ENCODE measurements at regions not wholly inside any gene's neighbourhood (a gene's known extent, or its start where the extent isn't known, plus 50 kb on each side); places are given as distances from the start of the nearest gene placed in this dataset.

- no peak overlapping the region for H3K4me3 ChIP-seq (ENCODE audit: low read length in 2 of 2)
- no peak overlapping the region for H3K9ac ChIP-seq (ENCODE audit: low read depth in 1 of 2, low read length in 2 of 2)
- no peak overlapping the region for H3K27ac ChIP-seq (ENCODE audit: low read depth in 2 of 2, low read length in 2 of 2)
- H3K4me1 ChIP-seq (ENCODE audit: control insufficient read depth in 2 of 2, insufficient read depth in 2 of 2, low read length in 2 of 2) = no peaks in the 10 kb centered on the region
- H3K9me3 ChIP-seq (ENCODE audit: control insufficient read depth in 2 of 2, low read length in 2 of 2) = no peaks in the 10 kb centered on the region
- H3K36me3 ChIP-seq (ENCODE audit: control insufficient read depth in 2 of 2, insufficient read depth in 2 of 2, low read length in 2 of 2) = no peaks in the 10 kb centered on the region
- H3K27me3 ChIP-seq (ENCODE audit: control insufficient read depth in 2 of 2, insufficient read depth in 2 of 2, low read length in 2 of 2) = no peaks in the 10 kb centered on the region
Observed at GRCh38 chr1:81715391-81715790, 85.3 kb upstream of the ADGRL2 start.

GRCh38 chr1:81714636-81715035, 86.1 kb upstream of the ADGRL2 start:
- no peak overlapping the region for H3K4me3 ChIP-seq (ENCODE audit: low read length in 2 of 2)
- no peak overlapping the region for H3K27ac ChIP-seq (ENCODE audit: low read depth in 2 of 2, low read length in 2 of 2)
- no peak overlapping the region for H3K9ac ChIP-seq (ENCODE audit: low read depth in 1 of 2, low read length in 2 of 2)
- H3K27me3 ChIP-seq (ENCODE audit: control insufficient read depth in 2 of 2, insufficient read depth in 2 of 2, low read length in 2 of 2) = no peaks in the 10 kb centered on the region
- H3K9me3 ChIP-seq (ENCODE audit: control insufficient read depth in 2 of 2, low read length in 2 of 2) = no peaks in the 10 kb centered on the region
- H3K36me3 ChIP-seq (ENCODE audit: control insufficient read depth in 2 of 2, insufficient read depth in 2 of 2, low read length in 2 of 2) = no peaks in the 10 kb centered on the region
- H3K4me1 ChIP-seq (ENCODE audit: control insufficient read depth in 2 of 2, insufficient read depth in 2 of 2, low read length in 2 of 2) = no peaks in the 10 kb centered on the region

GRCh38 chr1:81712425-81712824, 88.3 kb upstream of the ADGRL2 start:
- no peak overlapping the region for H3K4me3 ChIP-seq (ENCODE audit: low read length in 2 of 2)
- H3K27ac ChIP-seq (ENCODE audit: low read depth in 2 of 2, low read length in 2 of 2) = no peak overlapping the region
- H3K36me3 ChIP-seq (ENCODE audit: control insufficient read depth in 2 of 2, insufficient read depth in 2 of 2, low read length in 2 of 2) = no peaks in the 10 kb centered on the region
- H3K9ac ChIP-seq (ENCODE audit: low read depth in 1 of 2, low read length in 2 of 2) = no peak overlapping the region
- H3K9me3 ChIP-seq (ENCODE audit: control insufficient read depth in 2 of 2, low read length in 2 of 2) = no peaks in the 10 kb centered on the region
- H3K27me3 ChIP-seq (ENCODE audit: control insufficient read depth in 2 of 2, insufficient read depth in 2 of 2, low read length in 2 of 2) = no peaks in the 10 kb centered on the region
- no peaks in the 10 kb centered on the region for H3K4me1 ChIP-seq (ENCODE audit: control insufficient read depth in 2 of 2, insufficient read depth in 2 of 2, low read length in 2 of 2)

- Histone ChIP-seq H3K27ac (ENCODE audit: low read depth in 2 of 2, low read length in 2 of 2) (no peak overlapping the region), H3K9me3 (ENCODE audit: control insufficient read depth in 2 of 2, low read length in 2 of 2) (no peaks in the 10 kb centered on the region), H3K4me1 (ENCODE audit: control insufficient read depth in 2 of 2, insufficient read depth in 2 of 2, low read length in 2 of 2) (no peaks in the 10 kb centered on the region), H3K27me3 (ENCODE audit: control insufficient read depth in 2 of 2, insufficient read depth in 2 of 2, low read length in 2 of 2) (no peaks in the 10 kb centered on the region), H3K36me3 (ENCODE audit: control insufficient read depth in 2 of 2, insufficient read depth in 2 of 2, low read length in 2 of 2) (no peaks in the 10 kb centered on the region), H3K4me3 (ENCODE audit: low read length in 2 of 2) (no peak overlapping the region), H3K9ac (ENCODE audit: low read depth in 1 of 2, low read length in 2 of 2) (no peak overlapping the region)
Observed at GRCh38 chr1:81710857-81711256, 89.9 kb upstream of the ADGRL2 start.

- H3K9me3 ChIP-seq (ENCODE audit: control insufficient read depth in 2 of 2, low read length in 2 of 2) = no peaks in the 10 kb centered on the region
- no peaks in the 10 kb centered on the region for H3K27me3 ChIP-seq (ENCODE audit: control insufficient read depth in 2 of 2, insufficient read depth in 2 of 2, low read length in 2 of 2)
- H3K27ac ChIP-seq (ENCODE audit: low read depth in 2 of 2, low read length in 2 of 2) = no peak overlapping the region
- no peak overlapping the region for H3K4me3 ChIP-seq (ENCODE audit: low read length in 2 of 2)
- no peaks in the 10 kb centered on the region for H3K4me1 ChIP-seq (ENCODE audit: control insufficient read depth in 2 of 2, insufficient read depth in 2 of 2, low read length in 2 of 2)
- H3K36me3 ChIP-seq (ENCODE audit: control insufficient read depth in 2 of 2, insufficient read depth in 2 of 2, low read length in 2 of 2) = no peaks in the 10 kb centered on the region
- H3K9ac ChIP-seq (ENCODE audit: low read depth in 1 of 2, low read length in 2 of 2) = no peak overlapping the region
Observed at GRCh38 chr1:81708250-81708649, 92.5 kb upstream of the ADGRL2 start.

GRCh38 chr1:81706650-81707435, 93.9 kb upstream of the ADGRL2 start:
- Histone ChIP-seq H3K36me3 (ENCODE audit: control insufficient read depth in 2 of 2, insufficient read depth in 2 of 2, low read length in 2 of 2) (no peaks in the 10 kb centered on the region), H3K9ac (ENCODE audit: low read depth in 1 of 2, low read length in 2 of 2) (no peak overlapping the region), H3K4me1 (ENCODE audit: control insufficient read depth in 2 of 2, insufficient read depth in 2 of 2, low read length in 2 of 2) (no peaks in the 10 kb centered on the region), H3K27ac (ENCODE audit: low read depth in 2 of 2, low read length in 2 of 2) (no peak overlapping the region), H3K9me3 (ENCODE audit: control insufficient read depth in 2 of 2, low read length in 2 of 2) (no peaks in the 10 kb centered on the region), H3K4me3 (ENCODE audit: low read length in 2 of 2) (no peak overlapping the region), H3K27me3 (ENCODE audit: control insufficient read depth in 2 of 2, insufficient read depth in 2 of 2, low read length in 2 of 2) (no peaks in the 10 kb centered on the region)

- H3K4me3 ChIP-seq (ENCODE audit: low read length in 2 of 2) = no peak overlapping the region
- peaks cover 0 to 3% of the 10 kb centered on the region in 2 donors for H3K4me1 ChIP-seq (ENCODE audit: control insufficient read depth in 2 of 2, insufficient read depth in 2 of 2, low read length in 2 of 2)
- H3K9me3 ChIP-seq (ENCODE audit: control insufficient read depth in 2 of 2, low read length in 2 of 2) = no peaks in the 10 kb centered on the region
- no peak overlapping the region for H3K27ac ChIP-seq (ENCODE audit: low read depth in 2 of 2, low read length in 2 of 2)
- H3K27me3 ChIP-seq (ENCODE audit: control insufficient read depth in 2 of 2, insufficient read depth in 2 of 2, low read length in 2 of 2) = no peaks in the 10 kb centered on the region
- H3K36me3 ChIP-seq (ENCODE audit: control insufficient read depth in 2 of 2, insufficient read depth in 2 of 2, low read length in 2 of 2) = no peaks in the 10 kb centered on the region
- H3K9ac ChIP-seq (ENCODE audit: low read depth in 1 of 2, low read length in 2 of 2) = no peak overlapping the region
Observed at GRCh38 chr1:81703756-81704463, 96.8 kb upstream of the ADGRL2 start.

- Histone ChIP-seq H3K27ac (ENCODE audit: low read depth in 2 of 2, low read length in 2 of 2) (no peak overlapping the region), H3K4me1 (ENCODE audit: control insufficient read depth in 2 of 2, insufficient read depth in 2 of 2, low read length in 2 of 2) (peaks cover 0 to 3% of the 10 kb centered on the region in 2 donors), H3K9ac (ENCODE audit: low read depth in 1 of 2, low read length in 2 of 2) (no peak overlapping the region), H3K9me3 (ENCODE audit: control insufficient read depth in 2 of 2, low read length in 2 of 2) (no peaks in the 10 kb centered on the region), H3K27me3 (ENCODE audit: control insufficient read depth in 2 of 2, insufficient read depth in 2 of 2, low read length in 2 of 2) (no peaks in the 10 kb centered on the region), H3K36me3 (ENCODE audit: control insufficient read depth in 2 of 2, insufficient read depth in 2 of 2, low read length in 2 of 2) (no peaks in the 10 kb centered on the region), H3K4me3 (ENCODE audit: low read length in 2 of 2) (no peak overlapping the region)
Observed at GRCh38 chr1:81703391-81703755, 97.4 kb upstream of the ADGRL2 start.

GRCh38 chr1:81702903-81703302, 97.8 kb upstream of the ADGRL2 start:
- no peak overlapping the region for H3K4me3 ChIP-seq (ENCODE audit: low read length in 2 of 2)
- no peak overlapping the region for H3K27ac ChIP-seq (ENCODE audit: low read depth in 2 of 2, low read length in 2 of 2)
- no peak overlapping the region for H3K9ac ChIP-seq (ENCODE audit: low read depth in 1 of 2, low read length in 2 of 2)
- H3K36me3 ChIP-seq (ENCODE audit: control insufficient read depth in 2 of 2, insufficient read depth in 2 of 2, low read length in 2 of 2) = no peaks in the 10 kb centered on the region
- H3K9me3 ChIP-seq (ENCODE audit: control insufficient read depth in 2 of 2, low read length in 2 of 2) = no peaks in the 10 kb centered on the region
- peaks cover 0 to 3% of the 10 kb centered on the region in 2 donors for H3K4me1 ChIP-seq (ENCODE audit: control insufficient read depth in 2 of 2, insufficient read depth in 2 of 2, low read length in 2 of 2)
- no peaks in the 10 kb centered on the region for H3K27me3 ChIP-seq (ENCODE audit: control insufficient read depth in 2 of 2, insufficient read depth in 2 of 2, low read length in 2 of 2)

GRCh38 chr1:81702079-81702715, 98.5 kb upstream of the ADGRL2 start:
- no peak overlapping the region for H3K4me3 ChIP-seq (ENCODE audit: low read length in 2 of 2)
- peaks cover 0 to 3% of the 10 kb centered on the region in 2 donors for H3K4me1 ChIP-seq (ENCODE audit: control insufficient read depth in 2 of 2, insufficient read depth in 2 of 2, low read length in 2 of 2)
- H3K27me3 ChIP-seq (ENCODE audit: control insufficient read depth in 2 of 2, insufficient read depth in 2 of 2, low read length in 2 of 2) = no peaks in the 10 kb centered on the region
- no peak overlapping the region for H3K9ac ChIP-seq (ENCODE audit: low read depth in 1 of 2, low read length in 2 of 2)
- H3K9me3 ChIP-seq (ENCODE audit: control insufficient read depth in 2 of 2, low read length in 2 of 2) = no peaks in the 10 kb centered on the region
- H3K36me3 ChIP-seq (ENCODE audit: control insufficient read depth in 2 of 2, insufficient read depth in 2 of 2, low read length in 2 of 2) = no peaks in the 10 kb centered on the region
- no peak overlapping the region for H3K27ac ChIP-seq (ENCODE audit: low read depth in 2 of 2, low read length in 2 of 2)
